ENCODE measurements at regions not wholly inside any gene's neighbourhood (a gene's known extent, or its start where the extent isn't known, plus 50 kb on each side); places are given as distances from the start of the nearest gene placed in this dataset.

GRCh38 chr12:60693019-60693626 lies 1097.3 kb downstream of the SLC16A7 start:
- Histone ChIP-seq H3F3A (ENCODE audit: low read depth) (no peaks in the 10 kb centered on the region), H3K9ac (no peak overlapping the region), H3K4me1 (peaks cover 14% of the 10 kb centered on the region), H3K27ac (no peak overlapping the region), H3K9me3 (ENCODE audit: low read depth) (no peaks in the 10 kb centered on the region), H3K36me3 (no peaks in the 10 kb centered on the region), H2AFZ (replicated peaks) (no peak overlapping the region), H3K4me2 (no peak overlapping the region), H3K79me2 (ENCODE audit: low read depth) (no peaks in the 10 kb centered on the region), H4K20me1 (ENCODE audit: low read depth) (no peaks in the 10 kb centered on the region), H3K4me3 (no peak overlapping the region), H3K27me3 (no peaks in the 10 kb centered on the region)
- no peak overlapping the region for H3K27ac Mint-ChIP-seq
- H3K4me1 Mint-ChIP-seq: peaks cover 7% of the 10 kb centered on the region
- TF ChIP-seq EZH2 (IDR thresholded peaks at IDR 0.05): no peak
- no peak for TF ChIP-seq CTCF (IDR thresholded peaks at IDR 0.05)
- no peak for TF ChIP-seq EZH2phosphoT487 (IDR thresholded peaks at IDR 0.05)
- no peak for DNase-seq (ENCODE audit: low spot score)
- H3K4me3 Mint-ChIP-seq: no peak overlapping the region
- H3K27me3 Mint-ChIP-seq (ENCODE audit: insufficient read depth, low read depth): no peaks in the 10 kb centered on the region
- no peaks in the 10 kb centered on the region for H3K36me3 Mint-ChIP-seq
- peaks cover 5% of the 10 kb centered on the region for H3K9me3 Mint-ChIP-seq

- Histone ChIP-seq H3K4me3 (no peak overlapping the region), H2AFZ (replicated peaks) (no peak overlapping the region), H3K36me3 (no peaks in the 10 kb centered on the region), H3K9ac (no peak overlapping the region), H3K79me2 (ENCODE audit: low read depth) (no peaks in the 10 kb centered on the region), H3K9me3 (ENCODE audit: low read depth) (no peaks in the 10 kb centered on the region), H3K4me2 (no peak overlapping the region), H3F3A (ENCODE audit: low read depth) (no peaks in the 10 kb centered on the region), H3K4me1 (no peaks in the 10 kb centered on the region), H4K20me1 (ENCODE audit: low read depth) (no peaks in the 10 kb centered on the region), H3K27ac (no peak overlapping the region), H3K27me3 (no peaks in the 10 kb centered on the region)
- Mint-ChIP-seq H3K27ac (no peak overlapping the region), H3K4me3 (no peak overlapping the region), H3K4me1 (no peaks in the 10 kb centered on the region), H3K9me3 (peaks cover 6% of the 10 kb centered on the region), H3K27me3 (ENCODE audit: insufficient read depth, low read depth) (no peaks in the 10 kb centered on the region), H3K36me3 (no peaks in the 10 kb centered on the region)
- TF ChIP-seq EZH2 (IDR thresholded peaks at IDR 0.05) (no peak), CTCF (IDR thresholded peaks at IDR 0.05) (no peak), EZH2phosphoT487 (IDR thresholded peaks at IDR 0.05) (no peak)
- DNase-seq (ENCODE audit: low spot score): no peak
Observed at GRCh38 chr12:60704171-60704914, 1108.5 kb downstream of the SLC16A7 start.

- Histone ChIP-seq H3F3A (ENCODE audit: low read depth) (no peaks in the 10 kb centered on the region), H3K9ac (no peak overlapping the region), H3K4me2 (no peak overlapping the region), H4K20me1 (ENCODE audit: low read depth) (no peaks in the 10 kb centered on the region), H3K27ac (no peak overlapping the region), H2AFZ (replicated peaks) (no peak overlapping the region), H3K9me3 (ENCODE audit: low read depth) (no peaks in the 10 kb centered on the region), H3K79me2 (ENCODE audit: low read depth) (no peaks in the 10 kb centered on the region), H3K4me1 (no peaks in the 10 kb centered on the region), H3K36me3 (no peaks in the 10 kb centered on the region), H3K4me3 (no peak overlapping the region), H3K27me3 (no peaks in the 10 kb centered on the region)
- H3K4me1 Mint-ChIP-seq: no peaks in the 10 kb centered on the region
- H3K36me3 Mint-ChIP-seq: no peaks in the 10 kb centered on the region
- DNase-seq (ENCODE audit: low spot score): no peak
- H3K27ac Mint-ChIP-seq: no peak overlapping the region
- peaks cover 6% of the 10 kb centered on the region for H3K9me3 Mint-ChIP-seq
- TF ChIP-seq EZH2phosphoT487 (IDR thresholded peaks at IDR 0.05): no peak
- no peak for TF ChIP-seq EZH2 (IDR thresholded peaks at IDR 0.05)
- TF ChIP-seq CTCF (IDR thresholded peaks at IDR 0.05): no peak
- H3K4me3 Mint-ChIP-seq: no peak overlapping the region
- no peaks in the 10 kb centered on the region for H3K27me3 Mint-ChIP-seq (ENCODE audit: insufficient read depth, low read depth)
Observed at GRCh38 chr12:60710246-60710645, 1114.4 kb downstream of the SLC16A7 start.
